Astrocyte (in vitro differentiated cells and primary cell): ENCODE measurements at regions not wholly inside any gene's neighbourhood (a gene's known extent, or its start where the extent isn't known, plus 50 kb on each side); places are given as distances from the start of the nearest gene placed in this dataset.

Experiments used
- CTCF ChIP-seq: IDR thresholded peaks from 2 replicates; pipeline ENCODE4 v1.5.1; 2011; ENCODE audit warnings: low read depth, mild to moderate bottlenecking, inconsistent platforms, low read length, moderate library complexity; ENCODE audit not compliant: insufficient read depth
- EZH2 ChIP-seq: IDR thresholded peaks from 2 replicates; pipeline ENCODE4 v1.6.1; 2012; ENCODE audit warnings: mild to moderate bottlenecking, low read length, inconsistent platforms; ENCODE audit not compliant: insufficient read depth

- TF ChIP-seq CTCF (no peak), EZH2 (no peak)
Measured at GRCh38 chr16:59959311-59959710, 1225.2 kb upstream of the GOT2 start.
